ENCODE measurements at regions not wholly inside any gene's neighbourhood (a gene's known extent, or its start where the extent isn't known, plus 50 kb on each side); places are given as distances from the start of the nearest gene placed in this dataset.
A peak's percentile ranks its signal among the peaks of the same experiment; 100 is the strongest.

DNA sequence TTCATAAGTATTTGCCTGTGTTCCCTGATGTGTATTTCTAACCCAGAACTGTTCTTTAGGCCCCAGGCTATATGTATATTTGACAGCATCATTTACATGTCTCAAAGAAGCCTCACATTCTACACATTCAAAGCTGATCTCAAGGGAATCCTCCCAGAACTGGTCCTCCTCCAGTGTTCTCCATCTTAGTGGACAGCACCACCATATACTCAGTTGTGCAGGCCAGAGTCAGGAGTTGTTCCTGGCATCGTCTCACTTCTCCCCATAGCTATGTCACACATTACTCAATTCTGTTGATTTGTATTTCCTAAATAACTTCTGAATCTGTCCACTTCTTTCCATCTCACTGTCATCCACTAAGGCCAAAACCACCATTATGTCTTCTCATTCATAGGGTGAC, 82.8 kb upstream of the TRPC3 start:
- DNase-seq (ENCODE audit: low read depth): no peak

GRCh38 chr4:122027203-122027602, 75.3 kb upstream of the TRPC3 start:
- no peak for DNase-seq (ENCODE audit: low read depth)

GRCh38 chr4:122017296-122017695, 65.4 kb upstream of the TRPC3 start:
- DNase-seq (ENCODE audit: low read depth): no peak

DNA sequence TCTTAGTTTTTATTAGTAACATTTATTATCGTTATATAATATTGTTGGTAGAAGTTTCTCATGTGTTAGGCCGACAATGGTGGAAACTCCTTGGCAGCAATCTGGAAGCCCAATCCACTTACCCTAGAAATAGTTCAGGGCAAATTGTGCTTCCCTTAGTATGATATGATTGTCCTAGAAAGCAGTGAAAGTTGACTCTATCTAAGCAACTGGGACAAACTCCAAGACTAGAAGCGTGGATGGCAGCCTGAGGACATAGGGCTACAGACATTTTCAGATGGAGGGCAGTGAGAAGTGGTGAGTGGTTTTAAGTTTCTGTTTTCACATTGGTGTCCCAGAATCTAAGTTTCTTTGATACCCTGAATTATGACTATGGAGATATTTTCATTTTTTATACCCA, 63.3 kb upstream of the TRPC3 start:
- DNase-seq (ENCODE audit: low read depth): no peak

DNA sequence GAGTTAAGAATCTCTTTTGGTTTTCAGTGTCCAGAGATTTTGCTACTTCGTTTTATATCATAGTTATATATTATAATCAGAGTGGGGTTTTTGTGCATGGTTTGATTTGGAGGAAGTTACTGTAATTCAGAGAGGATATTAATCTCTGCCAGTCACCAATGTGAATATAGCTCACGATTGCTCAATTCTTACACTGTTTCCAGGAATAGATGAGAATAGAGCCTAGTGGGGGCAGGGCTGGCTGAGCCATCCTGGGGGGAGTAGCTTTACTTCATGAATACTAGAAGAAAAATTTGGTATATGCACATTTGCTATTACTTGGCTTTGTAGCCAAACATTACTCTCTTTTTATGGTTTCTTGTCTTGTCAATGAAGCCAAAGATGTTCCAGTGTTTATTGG, 60.9 kb upstream of the TRPC3 start:
- DNase-seq (ENCODE audit: low read depth): peak; percentile 82

- peak; percentile 88 for DNase-seq (ENCODE audit: low read depth)
These were observed 58.8 kb upstream of the TRPC3 start for GRCh38 chr4:122010610-122011009.

DNA sequence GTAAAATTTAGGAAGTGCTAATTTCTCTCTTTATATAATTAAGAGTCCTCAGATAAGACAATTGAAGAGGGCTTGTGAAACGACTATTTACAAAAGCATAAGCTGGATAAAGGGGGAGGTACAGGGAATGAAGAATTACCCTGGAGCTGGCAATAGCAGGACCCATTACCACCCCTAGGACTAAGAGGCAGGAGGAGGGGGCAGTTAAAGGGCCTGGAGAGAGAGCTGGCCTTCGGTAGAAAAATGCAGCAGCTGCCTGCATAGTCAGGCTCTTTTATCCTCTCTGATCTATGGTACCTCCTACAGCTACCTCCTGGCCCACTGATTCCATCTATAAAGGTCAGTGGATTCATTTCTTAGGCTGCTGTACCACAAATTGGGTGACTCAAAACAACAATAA, 57.7 kb upstream of the TRPC3 start:
- DNase-seq (ENCODE audit: low read depth): no peak

DNA sequence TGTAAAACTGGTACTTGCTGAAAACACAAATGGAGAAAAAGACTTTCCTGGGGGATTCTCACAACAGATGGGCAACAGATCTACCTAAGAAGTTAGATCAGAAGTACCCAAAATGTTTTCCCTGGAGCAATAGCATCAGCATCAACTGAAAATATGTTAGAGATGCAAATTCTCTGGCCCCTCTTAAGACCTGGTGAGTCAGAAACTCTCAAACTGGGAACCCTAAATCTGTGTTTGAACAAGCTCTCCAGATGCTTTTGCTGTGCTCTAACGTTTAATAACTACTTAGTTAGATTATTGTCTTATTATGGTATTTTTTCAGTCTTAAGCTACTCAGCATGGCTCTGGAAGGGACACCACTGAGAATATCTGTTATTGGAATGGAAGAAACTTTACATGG, 55.2 kb upstream of the TRPC3 start:
- no peak for DNase-seq (ENCODE audit: low read depth)

GRCh38 chr4:122005064-122005755, 53.4 kb upstream of the TRPC3 start:
- peak; percentile 72 for DNase-seq (ENCODE audit: low read depth)

DNA sequence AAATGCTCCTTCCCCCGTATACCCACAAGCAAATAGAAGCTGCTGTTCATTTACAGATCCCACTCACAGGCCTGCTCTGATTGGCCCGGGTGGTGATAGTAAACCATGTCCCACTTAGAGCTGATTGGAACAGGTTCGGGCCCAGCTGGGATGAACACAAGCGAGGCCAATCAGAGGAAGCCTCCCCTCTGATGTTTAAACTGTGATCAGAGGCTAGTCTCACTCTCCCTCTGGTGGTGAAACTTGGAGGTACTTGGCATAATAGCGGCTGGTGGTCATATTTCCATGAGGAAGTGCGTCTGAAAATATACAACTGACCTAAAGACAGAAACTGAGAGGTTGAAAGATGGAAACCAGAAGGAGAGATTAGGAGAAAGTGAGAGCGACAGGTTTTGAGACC, 51.5 kb upstream of the TRPC3 start:
- DNase-seq (ENCODE audit: low read depth): peak; percentile 26
